Tibial nerve (tissue), 4 donors: ENCODE measurements at regions not wholly inside any gene's neighbourhood (a gene's known extent, or its start where the extent isn't known, plus 50 kb on each side); places are given as distances from the start of the nearest gene placed in this dataset.
"Not testable (repeated sequence)": the region's sequence is repeated elsewhere in the genome, so short reads cannot be mapped to it uniquely, and the experiment has no call there.

ENCODE experiments used
- DNase-seq, 2 donors: peaks; one replicate each; pipeline ENCODE4 v3.0.0-alpha.2; 2019; ENCODE audit warnings: low spot score in 2 of 2
- H3K27ac ChIP-seq, 4 donors: fragments of 200-600 bp; sonication (generic) in 3 of 4; one replicate each; pipeline ENCODE4 v1.5.1; 2017 to 2019; ENCODE audit warnings: mild to moderate bottlenecking in 1 of 4
- H3K27me3 ChIP-seq, 2 donors: fragments of 200-600 bp; sonication (generic) in 1 of 2; one replicate each; pipeline versions ENCODE4 v1.5.1 to v1.6.0; 2017 to 2019
- H3K36me3 ChIP-seq, 3 donors: fragments of 200-600 bp; sonication (generic); one replicate each; pipeline ENCODE4 v1.5.1; 2018 to 2019
- H3K4me1 ChIP-seq, 4 donors: fragments of 200-600 bp; sonication (generic) in 3 of 4; one replicate each; pipeline ENCODE4 v1.5.1; 2017 to 2019
- H3K4me3 ChIP-seq, 4 donors: fragments of 200-600 bp; sonication (generic) in 3 of 4; one replicate each; pipeline ENCODE4 v1.5.1; 2017 to 2019; ENCODE audit warnings: mild to moderate bottlenecking in 1 of 4, moderate library complexity in 1 of 4
- H3K9me3 ChIP-seq, 4 donors: fragments of 200-600 bp; sonication (generic) in 3 of 4; one replicate each; pipeline ENCODE4 v1.5.1; 2017 to 2019
- EP300 ChIP-seq, 2 donors: sonication (generic); formaldehyde crosslinking; IDR thresholded peaks; one replicate each; pipeline ENCODE4 v1.6.1; 2017; ENCODE audit warnings: antibody characterized with exemption in 2 of 2, mild to moderate bottlenecking in 1 of 2
- POLR2A ChIP-seq, 2 donors: fragments of 450-650 bp; IDR thresholded peaks; one replicate each; pipeline ENCODE4 v1.6.1; 2017; ENCODE audit warnings: antibody characterized with exemption in 2 of 2, mild to moderate bottlenecking in 2 of 2, moderate library complexity in 2 of 2
- WGBS, 2 donors: methylation state at CpG; one replicate each; pipeline ENCODE4 v1.1.5; 2018; 5-methylcytosine and 5-hydroxymethylcytosine counted together
- TF ChIP-seq, protein P1 (sequence below), 5 experiments: fragments of 200-600 bp in 3 of 5; fragments of 450-650 bp in 2 of 5; sonication (generic) in 3 of 5; IDR thresholded peaks; one replicate each; pipeline ENCODE4 v1.5.1; 2016 to 2019; ENCODE audit warnings: antibody characterized with exemption in 5 of 5, mild to moderate bottlenecking in 3 of 5, moderate library complexity in 2 of 5

DNA sequence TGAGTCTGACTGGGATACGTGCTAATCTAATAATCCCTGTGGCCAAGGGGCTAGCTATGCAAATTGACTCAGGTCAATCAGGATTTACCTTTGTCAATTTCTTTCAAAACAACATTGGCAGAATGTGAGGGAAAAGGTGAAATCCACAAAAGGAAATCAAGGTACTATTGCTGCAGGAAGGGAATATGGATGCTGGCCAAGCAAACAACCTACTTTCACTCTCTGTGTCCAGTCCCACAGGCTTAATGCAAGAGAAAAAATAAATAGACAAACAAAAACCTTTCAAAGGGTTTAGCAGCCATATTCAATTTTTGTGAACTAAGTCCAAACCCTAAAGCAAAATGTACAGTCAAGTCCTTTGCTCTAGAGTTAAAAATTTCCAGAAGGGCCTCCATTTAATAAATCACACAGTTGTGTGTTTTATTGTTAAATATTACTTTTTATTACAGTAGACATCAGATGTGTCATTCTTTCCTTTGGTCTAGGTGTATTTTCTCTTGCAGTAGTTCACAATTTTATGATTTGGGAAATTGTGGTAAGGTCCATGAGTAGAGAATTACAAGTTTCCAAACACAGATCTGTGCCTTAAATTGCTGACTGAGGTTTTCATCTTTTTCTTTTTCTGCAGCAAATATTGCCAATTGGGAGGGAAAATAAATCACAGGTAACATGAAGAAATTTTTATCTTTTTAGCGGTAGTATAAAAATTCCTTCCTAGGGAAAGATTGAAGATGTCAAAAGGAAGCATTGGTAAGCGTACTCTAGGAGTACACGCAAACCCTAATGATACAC, 309.1 kb downstream of the DMAC1 start:
- Histone ChIP-seq H3K4me3 (no peak overlapping the region), H3K4me1 (no peaks in the 10 kb centered on the region), H3K27me3 (no peaks in the 10 kb centered on the region), H3K9me3 (no peaks in the 10 kb centered on the region), H3K36me3 (no peaks in the 10 kb centered on the region), H3K27ac (no peak overlapping the region)
- 90 to 91% methylated on average over 4 of the region's 4 CpGs for WGBS, 2 donors
- TF ChIP-seq POLR2A (IDR thresholded peaks at IDR 0.05) (no peak), EP300 (IDR thresholded peaks at IDR 0.05) (no peak)
- TF ChIP-seq, protein P1, sequence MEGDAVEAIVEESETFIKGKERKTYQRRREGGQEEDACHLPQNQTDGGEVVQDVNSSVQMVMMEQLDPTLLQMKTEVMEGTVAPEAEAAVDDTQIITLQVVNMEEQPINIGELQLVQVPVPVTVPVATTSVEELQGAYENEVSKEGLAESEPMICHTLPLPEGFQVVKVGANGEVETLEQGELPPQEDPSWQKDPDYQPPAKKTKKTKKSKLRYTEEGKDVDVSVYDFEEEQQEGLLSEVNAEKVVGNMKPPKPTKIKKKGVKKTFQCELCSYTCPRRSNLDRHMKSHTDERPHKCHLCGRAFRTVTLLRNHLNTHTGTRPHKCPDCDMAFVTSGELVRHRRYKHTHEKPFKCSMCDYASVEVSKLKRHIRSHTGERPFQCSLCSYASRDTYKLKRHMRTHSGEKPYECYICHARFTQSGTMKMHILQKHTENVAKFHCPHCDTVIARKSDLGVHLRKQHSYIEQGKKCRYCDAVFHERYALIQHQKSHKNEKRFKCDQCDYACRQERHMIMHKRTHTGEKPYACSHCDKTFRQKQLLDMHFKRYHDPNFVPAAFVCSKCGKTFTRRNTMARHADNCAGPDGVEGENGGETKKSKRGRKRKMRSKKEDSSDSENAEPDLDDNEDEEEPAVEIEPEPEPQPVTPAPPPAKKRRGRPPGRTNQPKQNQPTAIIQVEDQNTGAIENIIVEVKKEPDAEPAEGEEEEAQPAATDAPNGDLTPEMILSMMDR (IDR thresholded peaks at IDR 0.05), result no peak
- no peak for DNase-seq

DNA sequence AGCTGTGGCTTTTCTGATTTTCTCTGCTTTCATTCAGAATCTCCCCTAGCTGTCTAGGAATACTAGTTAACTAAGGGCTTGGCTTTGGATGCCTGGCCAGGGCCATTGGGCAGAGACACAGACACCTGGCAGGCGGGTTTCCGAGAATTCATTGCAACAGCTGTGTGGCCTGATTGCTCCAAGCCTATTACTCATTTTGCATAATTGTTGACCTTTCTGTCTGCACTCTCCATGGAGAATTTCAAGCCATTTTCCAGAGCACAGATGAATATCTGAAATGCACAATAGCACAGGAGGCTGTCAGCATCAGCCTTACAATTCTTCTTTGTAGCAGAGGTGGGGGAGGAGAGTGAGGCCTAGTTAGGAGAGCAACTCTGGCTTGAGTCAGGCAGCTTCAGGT, 310.5 kb downstream of the DMAC1 start:
- H3K36me3 ChIP-seq, result no peaks in the 10 kb centered on the region
- H3K9me3 ChIP-seq, result no peaks in the 10 kb centered on the region
- H3K4me1 ChIP-seq, result no peaks in the 10 kb centered on the region
- peak in 1 of 2 donors; percentile 25 for DNase-seq
- H3K27ac ChIP-seq, result no peak overlapping the region
- H3K4me3 ChIP-seq, result no peak overlapping the region
- TF ChIP-seq, protein P1 (IDR thresholded peaks at IDR 0.05), result no peak
- TF ChIP-seq EP300 (IDR thresholded peaks at IDR 0.05), result no peak
- no peak for TF ChIP-seq POLR2A (IDR thresholded peaks at IDR 0.05)
- no peaks in the 10 kb centered on the region for H3K27me3 ChIP-seq
- WGBS, 2 donors, result 52 to 53% methylated on average over 2 of the region's 2 CpGs

DNA sequence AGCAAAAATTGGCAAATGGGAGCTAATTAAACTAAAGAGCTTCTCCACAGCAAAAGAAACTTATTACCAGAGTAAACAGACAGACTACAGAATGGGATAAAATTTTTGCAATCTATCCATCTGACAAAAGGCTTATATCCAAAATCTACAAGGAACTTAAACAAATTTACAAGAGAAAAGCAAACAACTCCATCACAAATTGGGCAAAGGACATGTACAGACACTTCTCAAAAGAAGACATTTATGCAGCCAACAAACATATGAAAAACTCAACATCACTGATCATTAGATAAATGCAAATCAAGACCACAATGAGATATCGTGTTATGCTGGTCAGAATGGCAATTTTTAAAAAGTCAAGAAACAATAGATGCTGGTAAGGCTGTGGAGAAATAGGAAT, 315.6 kb downstream of the DMAC1 start:
- H3K27ac ChIP-seq, H3K4me1 ChIP-seq, DNase-seq, H3K9me3 ChIP-seq, H3K27me3 ChIP-seq, H3K36me3 ChIP-seq, H3K4me3 ChIP-seq: not testable (repeated sequence)
- 68 to 82% methylated on average over 1 of the region's 1 CpG for WGBS, 2 donors

DNA sequence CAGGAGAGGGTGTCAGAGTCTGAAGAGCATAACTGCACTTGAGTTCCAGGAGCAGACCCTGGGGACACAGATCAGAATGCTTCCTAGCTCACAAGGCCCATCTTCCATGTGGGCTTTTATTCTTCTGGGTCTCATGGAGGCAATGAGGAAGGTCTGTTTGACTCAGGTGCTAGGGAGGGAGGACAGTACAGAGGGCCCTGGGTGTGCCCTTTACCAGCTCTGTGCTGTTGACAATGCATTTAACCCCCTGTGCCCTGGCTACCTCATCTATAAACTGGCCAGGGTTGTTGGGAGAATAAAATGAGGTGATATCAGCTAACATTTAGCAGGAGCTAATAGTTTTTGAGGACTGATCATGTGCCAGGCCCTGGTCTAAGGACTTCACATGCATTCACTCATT, 318.0 kb downstream of the DMAC1 start:
- Histone ChIP-seq H3K4me1 (no peaks in the 10 kb centered on the region), H3K36me3 (no peaks in the 10 kb centered on the region), H3K4me3 (no peak overlapping the region), H3K27me3 (no peaks in the 10 kb centered on the region), H3K27ac (no peak overlapping the region), H3K9me3 (peaks cover 0 to 7% (median 0%) of the 10 kb centered on the region in 4 donors)
- no peak for DNase-seq
- TF ChIP-seq, protein P1 (IDR thresholded peaks at IDR 0.05), result no peak
- no peak for TF ChIP-seq POLR2A (IDR thresholded peaks at IDR 0.05)

DNA sequence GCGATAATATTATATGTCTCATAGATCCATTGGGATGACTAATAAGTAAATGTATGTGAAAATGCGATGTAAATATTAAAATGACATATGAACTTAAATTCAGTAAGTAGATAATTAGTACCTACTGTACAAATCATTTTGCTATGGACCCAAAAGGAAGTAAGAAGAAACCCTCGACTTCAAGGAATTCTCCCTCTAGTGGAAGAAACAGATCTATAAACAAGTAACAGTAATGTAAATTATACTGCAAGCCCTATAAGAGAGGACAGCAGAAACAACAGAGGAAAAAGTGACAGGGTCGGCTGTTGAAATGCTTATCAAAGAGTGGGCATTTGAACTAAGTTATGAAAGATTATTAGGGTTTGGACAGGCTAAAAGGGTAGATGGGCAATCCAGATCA, 320.3 kb downstream of the DMAC1 start:
- no peaks in the 10 kb centered on the region for H3K27me3 ChIP-seq
- TF ChIP-seq EP300 (IDR thresholded peaks at IDR 0.05) (no peak), POLR2A (IDR thresholded peaks at IDR 0.05) (no peak)
- TF ChIP-seq, protein P1 (IDR thresholded peaks at IDR 0.05), result no peak
- 87% methylated on average over 4 of the region's 4 CpGs for whole genome bisulfite sequencing, 2 donors
- H3K36me3 ChIP-seq, result no peaks in the 10 kb centered on the region
- DNase-seq, result no peak
- H3K4me3 ChIP-seq, result no peak overlapping the region
- no peak overlapping the region for H3K27ac ChIP-seq
- peaks cover 0 to 7% (median 0%) of the 10 kb centered on the region in 4 donors for H3K9me3 ChIP-seq
- no peaks in the 10 kb centered on the region for H3K4me1 ChIP-seq
